Dendritic cell treated with granulocyte-macrophage colony-stimulating factor and Interleukin-4, amounts not matched to agents 40 ng/mL and 50 ng/mL, for 4 days (primary cell): ENCODE measurements at regions not wholly inside any gene's neighbourhood (a gene's known extent, or its start where the extent isn't known, plus 50 kb on each side); places are given as distances from the start of the nearest gene placed in this dataset.

ENCODE experiments used
- H3K27ac Mint-ChIP-seq: one replicate; pipeline ENCODE4 v1.8.0; 2022; ENCODE audit warnings: mild to moderate bottlenecking, mixed read lengths
- H3K27me3 Mint-ChIP-seq: one replicate; pipeline ENCODE4 v1.8.0; 2022; ENCODE audit warnings: mild to moderate bottlenecking, mixed read lengths
- H3K36me3 Mint-ChIP-seq: one replicate; pipeline ENCODE4 v1.8.0; 2022; ENCODE audit warnings: low read depth, mixed read lengths
- H3K4me1 Mint-ChIP-seq: one replicate; pipeline ENCODE4 v1.8.0; 2022; ENCODE audit warnings: low read depth, mixed read lengths
- H3K4me3 Mint-ChIP-seq: one replicate; pipeline ENCODE4 v1.8.0; 2022; ENCODE audit warnings: mild to moderate bottlenecking, moderate library complexity, mixed read lengths
- H3K9me3 Mint-ChIP-seq: one replicate; pipeline ENCODE4 v1.8.0; 2022; ENCODE audit warnings: mixed read lengths
- intact Hi-C: fragments of 100-400 bp; cut with micrococcal nuclease; formaldehyde crosslinking; loops from one replicate; pipeline ENCODE4 v1.15.0; 2022

DNA sequence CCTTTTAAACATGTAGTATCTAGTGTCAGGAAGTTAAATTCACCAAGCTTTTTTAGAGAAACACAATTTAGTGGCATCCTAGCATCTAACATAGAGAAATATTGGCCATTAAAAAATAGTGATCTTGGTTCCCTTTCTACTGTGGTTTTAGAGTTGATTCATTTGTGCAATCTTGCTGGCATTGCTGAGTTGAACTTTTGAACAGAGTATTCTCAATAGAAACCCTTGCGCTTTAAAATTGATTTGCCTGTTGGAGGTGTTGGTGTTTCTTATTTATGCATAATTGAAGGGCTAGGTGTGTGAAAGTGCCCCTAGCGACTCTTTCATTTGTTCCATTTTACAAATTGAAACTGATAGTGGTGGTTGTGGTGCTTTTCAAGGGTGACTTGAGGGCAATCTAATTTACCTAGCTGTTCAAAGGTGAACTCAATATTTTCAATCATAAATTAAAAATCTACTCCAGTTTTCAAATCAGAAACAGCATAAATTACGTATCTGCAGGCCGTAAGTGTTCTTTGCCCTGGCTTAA is 73.0 kb upstream of the MPDZ start:
- no peaks in the 10 kb centered on the region for H3K4me1 Mint-ChIP-seq
- H3K36me3 Mint-ChIP-seq = no peaks in the 10 kb centered on the region
- H3K4me3 Mint-ChIP-seq = no peak overlapping the region
- H3K27ac Mint-ChIP-seq = no peak overlapping the region
- no peaks in the 10 kb centered on the region for H3K9me3 Mint-ChIP-seq
- intact Hi-C loops = loop anchor here (2.0 kb wide), 1 partner anchor 1000 kb away; no protein-coding TSS in a partner anchor
- H3K27me3 Mint-ChIP-seq = no peaks in the 10 kb centered on the region

- H3K4me3 Mint-ChIP-seq = no peak overlapping the region
- H3K36me3 Mint-ChIP-seq = no peaks in the 10 kb centered on the region
- H3K9me3 Mint-ChIP-seq = no peaks in the 10 kb centered on the region
- H3K27ac Mint-ChIP-seq = no peak overlapping the region
- no peaks in the 10 kb centered on the region for H3K27me3 Mint-ChIP-seq
- H3K4me1 Mint-ChIP-seq = no peaks in the 10 kb centered on the region
- intact Hi-C loops = loop anchor here (2.0 kb wide), 1 partner anchor 1001 kb away; no protein-coding TSS in a partner anchor
These were observed 72.4 kb upstream of the MPDZ start for GRCh38 chr9:13351778-13352386.

DNA sequence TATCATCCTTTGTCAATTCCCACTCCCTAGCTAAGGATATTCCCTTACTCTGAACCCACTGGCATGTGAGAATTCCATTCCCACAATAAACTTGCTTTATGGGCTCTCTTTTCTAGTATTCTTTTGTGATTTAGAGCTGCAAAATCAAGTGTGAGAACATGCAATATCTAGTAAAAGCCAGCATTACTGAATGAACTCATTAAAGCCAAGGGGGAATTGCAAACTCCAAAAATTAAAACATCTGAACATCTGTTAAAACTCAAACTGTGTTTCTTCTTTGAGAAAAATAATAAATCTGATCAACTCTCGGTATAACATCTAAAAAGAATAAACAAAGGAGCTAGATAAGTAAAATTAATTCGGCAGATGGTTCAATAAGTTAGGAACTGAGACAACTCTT is 53.1 kb upstream of the MPDZ start:
- no peaks in the 10 kb centered on the region for H3K4me1 Mint-ChIP-seq
- H3K27me3 Mint-ChIP-seq = no peaks in the 10 kb centered on the region
- no peaks in the 10 kb centered on the region for H3K9me3 Mint-ChIP-seq
- H3K27ac Mint-ChIP-seq = no peak overlapping the region
- H3K4me3 Mint-ChIP-seq = no peak overlapping the region
- intact Hi-C loops = no loop called here
- H3K36me3 Mint-ChIP-seq = no peaks in the 10 kb centered on the region

DNA sequence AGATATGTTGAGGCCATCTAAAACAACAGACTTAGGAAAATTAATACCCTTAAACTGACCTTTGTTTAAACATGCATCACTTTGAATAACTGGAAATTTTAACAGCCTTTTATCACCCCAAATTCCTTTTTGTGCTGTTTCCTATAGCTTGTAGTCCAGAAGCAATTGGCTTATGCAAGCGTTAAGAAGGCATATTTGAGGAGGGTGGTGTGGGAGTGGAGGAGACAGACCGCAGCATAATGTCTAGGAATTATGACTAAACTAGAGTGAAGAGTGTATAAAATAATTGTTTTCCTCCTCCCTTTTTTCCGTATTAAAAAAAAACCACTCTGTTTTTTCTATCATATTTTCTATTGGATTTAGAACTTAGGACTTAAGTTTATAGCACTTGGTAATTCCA is 51.8 kb upstream of the MPDZ start:
- Mint-ChIP-seq H3K4me3 (no peak overlapping the region), H3K36me3 (no peaks in the 10 kb centered on the region), H3K9me3 (no peaks in the 10 kb centered on the region), H3K27me3 (no peaks in the 10 kb centered on the region), H3K4me1 (no peaks in the 10 kb centered on the region), H3K27ac (no peak overlapping the region)
- intact Hi-C loops = no loop called here

DNA sequence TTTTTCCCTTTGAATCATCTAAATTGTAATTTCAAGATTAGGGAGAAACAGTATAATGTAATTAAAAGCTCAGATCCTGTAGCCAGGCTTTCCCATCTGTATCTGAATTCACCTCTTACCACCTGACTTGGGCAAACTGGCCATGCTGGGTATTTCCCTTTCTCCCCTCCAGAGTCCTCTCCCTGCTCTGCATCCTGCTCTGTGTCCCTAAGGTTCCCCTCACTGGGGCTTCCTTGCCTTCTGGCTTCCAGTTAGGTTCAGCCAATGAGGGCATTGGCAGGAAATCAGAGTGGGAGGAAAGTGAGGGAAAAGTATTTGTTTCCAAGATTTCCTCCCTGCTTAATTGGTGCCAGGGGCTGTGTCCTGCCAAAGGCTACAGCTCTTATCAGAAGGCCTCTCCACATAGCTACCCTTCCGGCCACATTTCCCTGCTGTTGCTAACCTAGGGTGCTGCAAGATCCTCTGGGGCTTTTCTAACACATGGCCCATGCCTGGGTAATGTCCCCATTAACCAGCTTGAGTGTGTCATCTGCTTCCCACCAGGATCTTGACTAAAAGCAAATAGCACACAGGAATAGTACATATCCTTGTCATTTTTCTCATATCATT is 51.0 kb upstream of the MPDZ start:
- intact Hi-C loops = no loop called here
- H3K27ac Mint-ChIP-seq = no peak overlapping the region

More for the DNA sequence above, 51.0 kb upstream of the MPDZ start:
- H3K27me3 Mint-ChIP-seq = no peaks in the 10 kb centered on the region
- no peaks in the 10 kb centered on the region for H3K9me3 Mint-ChIP-seq
- H3K4me1 Mint-ChIP-seq = no peaks in the 10 kb centered on the region
- no peaks in the 10 kb centered on the region for H3K36me3 Mint-ChIP-seq
- no peak overlapping the region for H3K4me3 Mint-ChIP-seq
